GM19240 (cell line): ENCODE measurements at regions not wholly inside any gene's neighbourhood (a gene's known extent, or its start where the extent isn't known, plus 50 kb on each side); places are given as distances from the start of the nearest gene placed in this dataset.

Experiments used
- DNase-seq: peaks from one replicate; pipeline ENCODE4 v3.0.0; 2011; ENCODE audit warnings: low spot score; ENCODE audit not compliant: insufficient read length

DNA sequence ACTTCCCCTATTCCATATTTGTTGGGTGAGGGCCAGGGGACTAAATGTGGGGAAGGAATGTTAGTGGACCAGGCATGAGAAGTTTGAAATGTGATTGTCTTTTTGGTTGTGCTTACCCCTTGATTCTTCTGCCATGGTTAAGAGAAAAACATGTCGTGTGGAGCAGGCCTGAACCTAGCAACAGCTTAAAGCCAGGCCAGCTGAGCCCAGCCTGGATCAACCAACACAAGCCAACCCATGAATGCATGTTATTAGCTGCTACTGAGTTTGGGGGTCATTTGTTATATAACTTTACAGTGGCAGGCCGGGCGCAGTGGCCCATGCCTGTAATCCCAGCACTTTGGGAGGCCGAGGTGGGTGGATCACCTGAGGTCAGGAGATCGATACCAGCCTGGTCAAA, 52.4 kb upstream of the TRIO start:
- no peak for DNase-seq

GRCh38 chr5:14090290-14090689, 52.9 kb upstream of the TRIO start:
- DNase-seq = no peak

DNA sequence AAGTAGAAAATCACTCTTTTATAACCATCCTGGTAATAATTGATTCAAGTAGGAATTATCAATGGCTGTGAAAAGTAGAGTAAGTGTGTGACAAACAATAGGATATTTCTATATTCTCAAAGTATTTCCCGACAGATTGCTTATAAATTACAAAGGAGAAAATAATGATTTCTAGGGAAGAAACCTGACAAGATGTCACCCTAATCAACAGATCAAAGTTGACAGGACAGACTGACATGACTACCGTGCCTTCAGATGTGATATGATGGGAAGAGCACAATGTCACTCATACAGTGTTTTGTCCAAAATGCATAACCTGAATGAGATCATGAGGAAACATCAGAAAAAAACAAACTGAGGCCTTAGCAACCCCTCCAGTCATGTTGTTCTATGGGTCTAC, 53.9 kb upstream of the TRIO start:
- no peak for DNase-seq

- no peak for DNase-seq
Observed at GRCh38 chr5:14086261-14086660, 56.9 kb upstream of the TRIO start.

DNA sequence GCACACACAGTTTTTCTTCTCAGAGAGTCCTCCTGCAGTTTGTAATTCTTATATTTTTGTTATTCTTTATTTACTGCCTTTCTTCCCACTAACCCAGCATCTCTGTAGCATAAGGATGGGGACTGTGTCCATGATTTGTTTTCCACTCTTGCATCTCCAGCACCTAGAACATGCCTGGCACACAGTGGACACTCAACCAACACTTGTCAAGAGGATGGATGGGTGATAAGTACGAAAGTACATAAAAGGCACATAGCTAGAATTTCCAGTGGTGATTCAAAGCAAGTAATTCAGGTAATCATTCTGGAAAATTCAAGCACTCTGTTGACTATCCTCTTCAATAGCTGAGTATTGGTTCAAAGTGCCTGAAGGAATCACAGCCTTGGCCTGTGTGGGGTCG, 60.2 kb upstream of the TRIO start:
- DNase-seq = no peak

DNA sequence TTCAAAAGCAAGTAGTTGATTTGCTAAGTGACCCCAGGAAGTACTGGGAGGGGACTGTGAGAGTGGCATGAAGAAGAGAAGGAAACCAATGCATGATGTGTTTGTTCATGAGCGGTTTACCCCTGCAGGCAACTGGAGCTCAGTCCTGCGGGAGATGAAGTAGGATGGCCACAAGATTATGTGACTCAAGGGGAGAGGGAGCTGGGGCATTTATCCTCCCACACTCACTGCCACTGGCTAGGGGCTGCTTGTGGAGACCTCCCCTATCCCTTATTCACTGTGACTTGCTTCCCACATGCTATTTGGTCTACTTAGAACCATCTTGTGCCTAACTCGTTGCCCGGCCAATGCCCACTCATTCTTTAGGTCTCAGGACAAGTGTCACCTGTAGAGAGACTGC, 60.6 kb upstream of the TRIO start:
- DNase-seq = no peak

DNA sequence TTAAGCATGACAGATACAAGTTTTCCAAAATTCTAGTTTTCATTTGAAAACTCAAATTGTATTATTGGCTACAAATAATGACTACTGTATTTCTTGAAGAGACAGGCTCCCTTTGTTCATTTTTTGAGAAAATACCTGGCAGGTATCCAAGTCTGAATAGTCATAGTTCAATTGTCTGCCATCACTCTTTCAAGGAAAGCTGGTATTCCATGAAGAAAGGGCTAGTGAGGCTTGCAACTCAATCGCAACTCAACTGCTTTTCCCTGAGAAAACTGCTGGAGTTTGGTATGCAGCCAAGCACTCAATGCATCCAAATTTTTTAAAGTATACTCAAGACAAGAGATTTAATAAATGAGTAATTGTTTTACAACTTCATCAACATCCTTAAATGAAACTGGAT, 61.4 kb upstream of the TRIO start:
- no peak for DNase-seq

GRCh38 chr5:14078716-14079115, 64.4 kb upstream of the TRIO start:
- no peak for DNase-seq

DNA sequence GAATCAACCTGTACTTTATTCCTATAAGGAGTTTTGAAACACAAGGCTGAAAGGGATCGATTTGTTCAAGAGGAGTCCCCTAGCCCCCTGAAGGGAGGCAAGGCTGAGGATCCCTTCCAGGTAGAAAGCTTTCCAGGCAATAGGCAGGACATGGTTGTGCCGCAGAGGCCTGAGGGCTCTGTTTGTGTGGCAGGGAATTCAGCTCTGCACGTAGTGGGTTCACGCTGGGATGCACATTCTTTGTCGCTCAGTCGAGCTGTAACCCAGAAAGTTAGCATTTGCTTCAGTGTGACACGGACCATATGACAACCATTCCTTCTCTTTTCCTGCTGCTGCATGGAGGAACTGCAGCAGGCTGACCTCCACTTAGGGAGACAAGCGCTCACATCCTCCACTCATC, 65.6 kb upstream of the TRIO start:
- no peak for DNase-seq

GRCh38 chr5:14076561-14076960, 66.6 kb upstream of the TRIO start:
- no peak for DNase-seq

DNA sequence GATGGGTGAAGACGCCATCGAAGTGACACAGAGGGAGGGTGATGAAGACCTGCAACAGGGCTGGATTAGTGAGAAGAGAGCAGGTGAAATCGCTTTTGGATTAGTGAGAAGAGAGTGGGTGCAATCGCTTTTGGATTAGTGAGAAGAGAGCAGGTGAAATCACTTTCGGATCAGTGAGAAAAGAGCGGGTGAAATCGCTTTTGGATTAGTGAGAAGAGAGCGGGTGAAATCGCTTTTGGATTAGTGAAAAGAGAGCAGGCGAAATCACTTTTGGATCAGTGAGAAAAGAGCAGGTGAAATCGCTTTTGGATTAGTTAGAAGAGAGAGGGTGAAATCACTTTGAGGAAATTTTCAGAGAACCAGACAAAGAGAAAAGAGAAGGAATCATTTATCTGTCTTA, 67.2 kb upstream of the TRIO start:
- no peak for DNase-seq

DNA sequence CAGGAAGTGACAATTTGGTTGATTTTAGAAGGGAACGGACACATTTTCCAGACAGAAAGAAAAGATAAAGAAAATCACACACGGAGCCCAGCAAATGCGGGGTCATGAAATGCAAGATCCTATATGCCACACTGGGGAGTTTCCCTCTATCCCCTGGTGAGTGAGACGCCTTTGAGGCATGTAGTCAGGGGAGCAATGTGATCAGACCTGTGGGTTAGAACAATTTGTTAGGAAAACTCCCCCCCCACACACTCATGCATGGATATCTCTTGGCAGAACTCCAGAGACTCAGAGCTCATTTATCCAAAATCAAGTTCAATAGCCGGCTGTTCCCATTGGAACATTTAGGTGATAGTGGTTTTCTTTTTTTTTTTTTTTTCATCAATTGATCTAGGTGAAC, 71.7 kb upstream of the TRIO start:
- no peak for DNase-seq

DNA sequence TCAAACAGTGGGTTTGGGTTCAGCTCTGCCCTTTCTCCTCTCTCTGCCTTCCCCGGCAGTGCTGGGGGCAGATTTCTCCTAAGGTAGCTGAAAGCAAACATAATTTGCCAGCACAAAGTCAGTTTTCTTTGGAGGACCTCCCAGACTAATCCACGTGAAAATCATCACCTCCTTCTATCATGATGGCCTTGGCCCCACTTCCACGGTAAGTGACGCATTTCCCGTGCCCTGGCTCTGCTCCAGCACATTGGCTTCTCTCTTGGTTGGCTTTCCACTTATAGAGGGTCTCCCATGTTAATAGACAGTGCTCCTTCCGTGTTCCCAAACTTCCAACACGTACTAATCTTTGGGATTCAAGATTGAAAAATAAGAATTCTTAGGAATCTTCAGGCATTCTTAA, 74.1 kb upstream of the TRIO start:
- DNase-seq = no peak

DNA sequence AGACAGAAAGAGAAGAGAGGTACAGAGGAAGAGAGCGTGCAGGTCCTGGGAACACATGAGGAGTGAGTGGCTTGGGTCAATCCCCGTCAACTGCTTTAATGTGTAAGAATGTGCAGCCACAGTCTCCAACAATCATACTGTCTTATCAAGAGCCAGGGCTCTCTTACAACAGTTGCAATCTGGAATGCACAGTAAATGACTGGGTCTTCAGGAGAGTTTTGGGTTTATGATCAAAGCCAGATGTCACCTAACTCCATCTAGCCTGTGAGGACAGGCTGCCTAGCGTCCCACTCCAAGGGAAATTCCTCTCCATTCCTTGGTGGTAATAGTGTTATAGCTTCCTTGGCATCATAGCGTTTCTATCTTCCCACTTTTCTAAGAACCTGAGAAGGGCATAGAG, 75.0 kb upstream of the TRIO start:
- no peak for DNase-seq

- no peak for DNase-seq
Observed at GRCh38 chr5:14066326-14066725, 76.8 kb upstream of the TRIO start.

GRCh38 chr5:14064841-14065240, 78.3 kb upstream of the TRIO start:
- DNase-seq = no peak

- no peak for DNase-seq
Observed at GRCh38 chr5:14063691-14064090, 79.5 kb upstream of the TRIO start.

DNA sequence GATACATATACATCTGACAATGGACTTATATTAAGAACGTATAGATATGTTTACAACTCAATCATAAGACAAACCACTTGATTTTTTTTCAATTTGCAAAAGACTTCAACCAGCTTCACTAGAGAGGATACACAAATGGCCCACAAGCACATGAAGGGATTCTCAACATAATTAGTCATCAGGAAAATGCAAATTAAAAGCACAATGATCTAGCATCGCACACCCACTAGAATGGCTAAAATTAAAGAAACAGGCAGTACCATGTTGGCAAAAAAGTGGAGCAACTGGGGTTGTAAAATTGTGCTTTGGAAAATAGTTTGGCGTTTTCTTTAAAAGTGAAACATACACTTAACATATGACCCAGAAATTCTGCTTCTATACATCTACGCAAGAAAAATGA, 80.0 kb upstream of the TRIO start:
- no peak for DNase-seq

- DNase-seq = no peak
Observed at GRCh38 chr5:14062178-14062577, 81.0 kb upstream of the TRIO start.

GRCh38 chr5:14061106-14061505, 82.0 kb upstream of the TRIO start:
- DNase-seq = no peak

DNA sequence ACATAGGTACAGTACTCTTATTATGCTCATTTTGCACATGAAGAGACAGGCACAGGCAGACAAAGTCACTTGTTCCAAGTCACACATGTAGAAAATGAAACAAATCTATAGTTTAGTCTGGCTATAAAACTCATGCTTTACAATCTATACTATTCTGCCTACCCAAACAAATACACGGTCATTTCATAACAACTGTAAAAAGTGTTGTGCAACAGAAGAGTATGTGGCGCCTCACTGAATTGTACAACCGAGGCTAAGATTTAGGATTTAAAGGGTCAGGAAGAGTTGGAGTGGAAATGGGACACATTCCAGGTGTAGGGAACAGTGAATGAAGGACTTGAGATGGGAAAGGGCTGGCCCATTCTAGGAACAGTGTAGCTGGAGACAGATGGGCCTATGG, 82.9 kb upstream of the TRIO start:
- DNase-seq = no peak

GRCh38 chr5:14059810-14060209, 83.3 kb upstream of the TRIO start:
- DNase-seq = no peak

- DNase-seq = no peak
Observed at GRCh38 chr5:14057289-14057688, 85.9 kb upstream of the TRIO start.

GRCh38 chr5:14056039-14056438, 87.1 kb upstream of the TRIO start:
- no peak for DNase-seq
